ENCODE measurements at regions not wholly inside any gene's neighbourhood (a gene's known extent, or its start where the extent isn't known, plus 50 kb on each side); places are given as distances from the start of the nearest gene placed in this dataset.
A peak's percentile ranks its signal among the peaks of the same experiment; 100 is the strongest.
"Not testable (repeated sequence)": the region's sequence is repeated elsewhere in the genome, so short reads cannot be mapped to it uniquely, and the experiment has no call there.

DNA sequence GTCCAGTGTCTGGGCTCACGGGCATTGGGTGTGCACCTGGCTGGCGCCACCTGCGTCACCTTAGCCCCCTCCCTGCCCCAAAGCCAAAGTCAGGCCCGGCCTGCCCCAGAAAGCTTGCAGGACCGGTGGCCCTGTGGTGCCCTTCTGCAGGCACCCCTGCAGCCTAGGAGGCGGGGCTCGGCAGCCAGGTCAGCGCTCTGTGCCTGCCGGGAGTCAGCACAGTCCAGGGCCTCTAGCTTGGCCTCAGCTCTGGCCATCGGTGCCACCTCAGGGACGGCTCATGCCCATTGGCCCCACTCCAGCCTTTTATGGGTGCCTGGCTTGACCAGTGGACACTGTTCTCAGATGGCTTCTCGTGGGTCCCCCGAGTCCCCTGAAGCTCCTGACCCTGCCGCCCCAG lies 118.5 kb downstream of the TMEM121 start:
- intact Hi-C loops (cut with DNase I, micrococcal nuclease); CTCF ChIA-PET; H3K27me3 Mint-ChIP-seq; H3K4me3 Mint-ChIP-seq; H3K36me3 Mint-ChIP-seq (ENCODE audit: low read depth); H3K4me1 Mint-ChIP-seq (ENCODE audit: low read depth); H3K27ac Mint-ChIP-seq; DNase-seq; H3K9me3 ChIP-seq (ENCODE audit: control insufficient read depth in 1 of 2, insufficient read depth in 1 of 2, low read length in 2 of 2); H3K9me3 Mint-ChIP-seq; H3K4me1 ChIP-seq (ENCODE audit: insufficient read depth, low read length); H3K27ac ChIP-seq (ENCODE audit: low read depth in 1 of 2, low read length in 2 of 2); H3K4me3 ChIP-seq (ENCODE audit: low read length); POLR2A ChIA-PET; H3K27me3 ChIP-seq (ENCODE audit: control insufficient read depth in 1 of 2, insufficient read depth in 2 of 2, low read length in 2 of 2); H3K36me3 ChIP-seq (ENCODE audit: insufficient read depth, low read length); ATAC-seq (ENCODE audit: poor library complexity): not testable (repeated sequence)

DNA sequence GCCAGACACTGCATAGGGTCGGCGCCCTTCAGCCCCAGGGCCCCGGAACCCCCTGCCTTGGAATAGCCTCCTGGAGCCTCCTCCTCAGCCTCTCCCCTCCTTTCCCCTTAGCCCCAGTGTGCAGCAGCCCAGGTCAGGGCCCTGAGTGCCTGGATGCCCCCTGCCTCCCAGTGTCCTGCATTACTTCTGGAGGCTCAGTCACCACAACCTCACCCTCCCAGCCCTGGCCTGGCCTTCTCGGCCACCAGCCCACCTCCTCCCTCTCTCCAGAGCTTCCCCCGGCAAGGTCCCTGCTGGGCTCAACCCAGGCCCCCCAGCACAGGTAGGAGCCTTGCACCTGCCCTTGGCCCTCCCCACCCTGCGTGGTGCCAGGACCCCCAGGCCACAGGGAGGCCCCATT lies 119.0 kb downstream of the TMEM121 start:
- H3K27ac ChIP-seq (ENCODE audit: low read depth in 1 of 2, low read length in 2 of 2); DNase-seq; H3K9me3 ChIP-seq (ENCODE audit: control insufficient read depth in 1 of 2, insufficient read depth in 1 of 2, low read length in 2 of 2); H3K27me3 Mint-ChIP-seq; H3K4me3 Mint-ChIP-seq; H3K36me3 Mint-ChIP-seq (ENCODE audit: low read depth); H3K4me1 ChIP-seq (ENCODE audit: insufficient read depth, low read length); ATAC-seq (ENCODE audit: poor library complexity); H3K9me3 Mint-ChIP-seq; POLR2A ChIA-PET; CTCF ChIA-PET; H3K27me3 ChIP-seq (ENCODE audit: control insufficient read depth in 1 of 2, insufficient read depth in 2 of 2, low read length in 2 of 2); H3K4me3 ChIP-seq (ENCODE audit: low read length); H3K27ac Mint-ChIP-seq; intact Hi-C loops (cut with DNase I, micrococcal nuclease); H3K4me1 Mint-ChIP-seq (ENCODE audit: low read depth); H3K36me3 ChIP-seq (ENCODE audit: insufficient read depth, low read length): not testable (repeated sequence)

DNA sequence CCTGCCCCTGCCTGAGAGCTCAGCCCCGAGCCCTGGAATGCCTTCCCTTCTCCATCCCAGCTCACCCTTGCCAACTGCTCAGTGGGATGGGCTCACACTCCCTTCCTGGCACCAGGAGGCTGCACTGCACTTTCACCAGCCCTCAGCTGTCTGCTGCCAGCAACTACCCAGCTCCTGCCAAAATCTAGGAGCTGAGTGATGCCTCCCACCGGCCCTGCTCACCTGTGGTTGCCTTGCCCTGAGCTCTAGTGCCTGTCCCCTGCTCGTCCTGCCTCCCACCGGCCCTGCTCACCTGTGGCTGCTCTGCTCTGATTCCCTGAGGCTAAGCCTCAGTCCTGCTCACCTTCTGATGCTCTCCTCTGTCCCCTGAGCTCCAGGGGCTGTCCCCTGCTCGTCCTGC lies 119.8 kb downstream of the TMEM121 start:
- no peak for ATAC-seq (ENCODE audit: poor library complexity)
- CTCF ChIA-PET: no interaction called here
- no peaks in the 10 kb centered on the region for H3K36me3 Mint-ChIP-seq (ENCODE audit: low read depth)

DNA sequence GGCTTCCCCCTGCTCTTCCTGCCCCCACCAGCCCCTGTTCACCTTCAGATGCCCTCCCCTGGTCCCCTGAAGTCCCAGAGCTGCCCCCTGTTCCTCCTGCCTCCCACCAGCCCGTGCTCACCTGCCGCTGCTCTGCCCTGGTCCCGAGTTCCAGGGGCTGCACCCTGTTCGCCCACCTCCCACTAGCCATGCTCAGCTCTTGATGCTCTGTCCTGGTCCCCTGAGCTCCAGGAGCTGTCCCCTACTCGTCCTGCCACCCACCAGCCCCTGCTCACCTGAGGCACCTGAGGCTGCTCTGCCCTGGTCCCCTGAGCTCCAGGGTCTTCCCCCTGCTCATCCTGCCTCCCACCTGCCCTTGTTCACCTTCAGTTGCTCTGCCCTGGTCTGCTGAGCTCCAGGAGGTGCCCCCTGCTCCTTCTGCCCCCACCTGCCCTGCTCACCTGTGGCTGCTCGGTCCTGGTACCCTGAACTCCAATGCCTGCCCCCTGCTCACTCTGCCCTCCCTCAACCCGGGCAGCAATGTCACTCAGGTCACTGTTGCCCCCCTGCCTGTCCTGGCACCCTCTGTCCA lies 120.4 kb downstream of the TMEM121 start:
- H3K4me3 Mint-ChIP-seq; ATAC-seq (ENCODE audit: poor library complexity); H3K4me1 ChIP-seq (ENCODE audit: insufficient read depth, low read length); H3K27ac ChIP-seq (ENCODE audit: low read depth in 1 of 2, low read length in 2 of 2); H3K4me3 ChIP-seq (ENCODE audit: low read length); H3K36me3 ChIP-seq (ENCODE audit: insufficient read depth, low read length); H3K27ac Mint-ChIP-seq; H3K36me3 Mint-ChIP-seq (ENCODE audit: low read depth); CTCF ChIA-PET; H3K9me3 Mint-ChIP-seq; H3K27me3 ChIP-seq (ENCODE audit: control insufficient read depth in 1 of 2, insufficient read depth in 2 of 2, low read length in 2 of 2); intact Hi-C loops (cut with DNase I, micrococcal nuclease); H3K27me3 Mint-ChIP-seq; POLR2A ChIA-PET; H3K4me1 Mint-ChIP-seq (ENCODE audit: low read depth); H3K9me3 ChIP-seq (ENCODE audit: control insufficient read depth in 1 of 2, insufficient read depth in 1 of 2, low read length in 2 of 2): not testable (repeated sequence)
- DNase-seq: peak in 1 of 14 experiments; percentile 4

More for the DNA sequence above, 119.8 kb downstream of the TMEM121 start:
- Histone ChIP-seq H3K27ac (ENCODE audit: low read depth in 1 of 2, low read length in 2 of 2) (no peak overlapping the region), H3K4me1 (ENCODE audit: insufficient read depth, low read length) (no peaks in the 10 kb centered on the region), H3K27me3 (ENCODE audit: control insufficient read depth in 1 of 2, insufficient read depth in 2 of 2, low read length in 2 of 2) (no peaks in the 10 kb centered on the region), H3K36me3 (ENCODE audit: insufficient read depth, low read length) (no peaks in the 10 kb centered on the region), H3K9me3 (ENCODE audit: control insufficient read depth in 1 of 2, insufficient read depth in 1 of 2, low read length in 2 of 2) (no peaks in the 10 kb centered on the region), H3K4me3 (ENCODE audit: low read length) (no peak overlapping the region)
- DNase-seq: no peak
- H3K27me3 Mint-ChIP-seq: peaks cover 7% of the 10 kb centered on the region
- no peak overlapping the region for H3K4me3 Mint-ChIP-seq
- H3K4me1 Mint-ChIP-seq (ENCODE audit: low read depth): no peaks in the 10 kb centered on the region
- H3K9me3 Mint-ChIP-seq: no peaks in the 10 kb centered on the region
- POLR2A ChIA-PET: no interaction called here
- no peak overlapping the region for H3K27ac Mint-ChIP-seq
- intact Hi-C loops (cut with DNase I, micrococcal nuclease): no loop called here
- TF ChIP-seq, protein P1, sequence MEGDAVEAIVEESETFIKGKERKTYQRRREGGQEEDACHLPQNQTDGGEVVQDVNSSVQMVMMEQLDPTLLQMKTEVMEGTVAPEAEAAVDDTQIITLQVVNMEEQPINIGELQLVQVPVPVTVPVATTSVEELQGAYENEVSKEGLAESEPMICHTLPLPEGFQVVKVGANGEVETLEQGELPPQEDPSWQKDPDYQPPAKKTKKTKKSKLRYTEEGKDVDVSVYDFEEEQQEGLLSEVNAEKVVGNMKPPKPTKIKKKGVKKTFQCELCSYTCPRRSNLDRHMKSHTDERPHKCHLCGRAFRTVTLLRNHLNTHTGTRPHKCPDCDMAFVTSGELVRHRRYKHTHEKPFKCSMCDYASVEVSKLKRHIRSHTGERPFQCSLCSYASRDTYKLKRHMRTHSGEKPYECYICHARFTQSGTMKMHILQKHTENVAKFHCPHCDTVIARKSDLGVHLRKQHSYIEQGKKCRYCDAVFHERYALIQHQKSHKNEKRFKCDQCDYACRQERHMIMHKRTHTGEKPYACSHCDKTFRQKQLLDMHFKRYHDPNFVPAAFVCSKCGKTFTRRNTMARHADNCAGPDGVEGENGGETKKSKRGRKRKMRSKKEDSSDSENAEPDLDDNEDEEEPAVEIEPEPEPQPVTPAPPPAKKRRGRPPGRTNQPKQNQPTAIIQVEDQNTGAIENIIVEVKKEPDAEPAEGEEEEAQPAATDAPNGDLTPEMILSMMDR (IDR thresholded peaks at IDR 0.05): no peak

DNA sequence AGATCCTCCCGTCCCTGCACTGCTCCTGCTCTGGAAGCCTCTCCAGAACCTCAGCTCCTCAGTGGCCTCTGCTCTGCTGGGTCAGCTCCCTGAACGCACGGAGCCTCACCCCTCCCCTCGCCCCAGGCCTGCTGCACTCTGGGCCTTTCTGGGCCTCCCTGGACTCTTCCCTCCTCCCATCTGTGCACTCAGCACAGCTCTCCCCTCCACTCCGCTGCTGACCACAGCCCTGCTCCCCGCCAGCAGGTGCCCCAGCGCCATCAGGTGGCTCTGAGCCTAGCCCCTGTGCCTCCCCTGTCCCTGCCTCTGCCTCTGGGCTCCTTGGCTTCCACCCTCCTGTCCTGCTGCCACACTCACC lies 121.0 kb downstream of the TMEM121 start:
- H3K9me3 ChIP-seq (ENCODE audit: control insufficient read depth in 1 of 2, insufficient read depth in 1 of 2, low read length in 2 of 2); H3K9me3 Mint-ChIP-seq; H3K36me3 Mint-ChIP-seq (ENCODE audit: low read depth); H3K36me3 ChIP-seq (ENCODE audit: insufficient read depth, low read length); H3K27ac ChIP-seq (ENCODE audit: low read depth in 1 of 2, low read length in 2 of 2); H3K27me3 Mint-ChIP-seq; H3K4me3 Mint-ChIP-seq; ATAC-seq (ENCODE audit: poor library complexity); H3K4me1 ChIP-seq (ENCODE audit: insufficient read depth, low read length); intact Hi-C loops (cut with DNase I, micrococcal nuclease); H3K4me3 ChIP-seq (ENCODE audit: low read length); CTCF ChIA-PET; H3K4me1 Mint-ChIP-seq (ENCODE audit: low read depth); POLR2A ChIA-PET; H3K27ac Mint-ChIP-seq; H3K27me3 ChIP-seq (ENCODE audit: control insufficient read depth in 1 of 2, insufficient read depth in 2 of 2, low read length in 2 of 2): not testable (repeated sequence)
- DNase-seq: peak in 1 of 14 experiments; percentile 4

Data from CD4-positive, alpha-beta T cell (primary cell).